ENCODE measurements at regions not wholly inside any gene's neighbourhood (a gene's known extent, or its start where the extent isn't known, plus 50 kb on each side); places are given as distances from the start of the nearest gene placed in this dataset.

GRCh38 chr2:221943076-221943810 lies 355.6 kb downstream of the PAX3 start:
- H3K4me3 ChIP-seq, result peak overlapping the region; percentile 42
- H3K27ac ChIP-seq, result peak overlapping the region; percentile 55 to 59
- DNase-seq (ENCODE audit: low spot score), result peak; percentile 74
- TF ChIP-seq CTCF (IDR thresholded peaks at IDR 0.05), result no peak

GRCh38 chr2:221931251-221931991 lies 359.3 kb upstream of the EPHA4 start:
- no peak for TF ChIP-seq CTCF (IDR thresholded peaks at IDR 0.05)
- Histone ChIP-seq H3K4me3 (no peak overlapping the region), H3K27ac (no peak overlapping the region)
- no peak for DNase-seq (ENCODE audit: low spot score)

GRCh38 chr2:221929259-221929658 lies 357.2 kb upstream of the EPHA4 start:
- Histone ChIP-seq H3K27ac (no peak overlapping the region), H3K4me3 (no peak overlapping the region)
- no peak for DNase-seq (ENCODE audit: low spot score)
- no peak for TF ChIP-seq CTCF (IDR thresholded peaks at IDR 0.05)

- H3K27ac ChIP-seq, result no peak overlapping the region
- no peak overlapping the region for H3K4me3 ChIP-seq
- no peak for DNase-seq (ENCODE audit: low spot score)
- no peak for TF ChIP-seq CTCF (IDR thresholded peaks at IDR 0.05)
Measured at GRCh38 chr2:221926327-221926726, 354.2 kb upstream of the EPHA4 start.

GRCh38 chr2:221924576-221924975 lies 352.5 kb upstream of the EPHA4 start:
- no peak for TF ChIP-seq CTCF (IDR thresholded peaks at IDR 0.05)
- Histone ChIP-seq H3K4me3 (no peak overlapping the region), H3K27ac (no peak overlapping the region)
- no peak for DNase-seq (ENCODE audit: low spot score)

- no peak for TF ChIP-seq CTCF (IDR thresholded peaks at IDR 0.05)
- DNase-seq (ENCODE audit: low spot score), result no peak
- H3K27ac ChIP-seq, result no peak overlapping the region
- no peak overlapping the region for H3K4me3 ChIP-seq
Measured at GRCh38 chr2:221915926-221916325, 343.8 kb upstream of the EPHA4 start.

Data from coronary artery (tissue), 2 donors.